ENCODE measurements at regions not wholly inside any gene's neighbourhood (a gene's known extent, or its start where the extent isn't known, plus 50 kb on each side); places are given as distances from the start of the nearest gene placed in this dataset.

GRCh38 chr4:155497306-155497705, 120.5 kb upstream of the MAP9 start:
- CTCF ChIA-PET, result no interaction called here
- intact Hi-C loops (cut with micrococcal nuclease; ENCODE audit: unreplicated experiment), result no loop called here
- POLR2A ChIA-PET (ENCODE audit: low non-redundant PET), result no interaction called here

GRCh38 chr4:155496294-155496626, 119.5 kb upstream of the MAP9 start:
- ChIA-PET CTCF (no interaction called here), POLR2A (ENCODE audit: low non-redundant PET) (no interaction called here)
- Histone ChIP-seq H3K27ac (ENCODE audit: low read depth, low read length, poor library complexity, severe bottlenecking) (no peak overlapping the region), H3K36me3 (ENCODE audit: insufficient read depth, low read length, poor library complexity, severe bottlenecking) (no peaks in the 10 kb centered on the region), H3K27me3 (replicated peaks; ENCODE audit: insufficient read depth, low read depth, low read length, poor library complexity) (peaks cover 7% of the 10 kb centered on the region), H3K4me3 (ENCODE audit: low read depth, low read length, poor library complexity, severe bottlenecking) (no peak overlapping the region), H3K4me1 (ENCODE audit: insufficient read depth, low read length, poor library complexity, severe bottlenecking) (no peaks in the 10 kb centered on the region), H3K9me3 (ENCODE audit: low read depth, low read length, poor library complexity, severe bottlenecking) (no peaks in the 10 kb centered on the region)
- intact Hi-C loops (cut with micrococcal nuclease; ENCODE audit: unreplicated experiment), result no loop called here
- DNase-seq (ENCODE audit: low spot score), result no peak
- no TSS peak for BruUV-seq (replicated peaks)
- no peak for TF ChIP-seq EZH2 (IDR thresholded peaks at IDR 0.05; ENCODE audit: borderline replicate concordance, low read depth, low read length, poor library complexity, severe bottlenecking)
- no peak for TF ChIP-seq CTCF (conservative IDR thresholded peaks at IDR 0.05; ENCODE audit: low read depth, low read length)

More at GRCh38 chr4:155497306-155497705, 120.5 kb upstream of the MAP9 start:
- H3K9me3 ChIP-seq (ENCODE audit: low read depth, low read length, poor library complexity, severe bottlenecking), result no peaks in the 10 kb centered on the region
- peaks cover 12% of the 10 kb centered on the region for H3K27me3 ChIP-seq (replicated peaks; ENCODE audit: insufficient read depth, low read depth, low read length, poor library complexity)
- TF ChIP-seq CTCF (conservative IDR thresholded peaks at IDR 0.05; ENCODE audit: low read depth, low read length) (no peak), EZH2 (IDR thresholded peaks at IDR 0.05; ENCODE audit: borderline replicate concordance, low read depth, low read length, poor library complexity, severe bottlenecking) (no peak)
- H3K36me3 ChIP-seq (ENCODE audit: insufficient read depth, low read length, poor library complexity, severe bottlenecking), result no peaks in the 10 kb centered on the region
- peak; percentile 2 for DNase-seq (ENCODE audit: low spot score)
- H3K4me1 ChIP-seq (ENCODE audit: insufficient read depth, low read length, poor library complexity, severe bottlenecking), result no peaks in the 10 kb centered on the region
- no peak overlapping the region for H3K27ac ChIP-seq (ENCODE audit: low read depth, low read length, poor library complexity, severe bottlenecking)
- no peak overlapping the region for H3K4me3 ChIP-seq (ENCODE audit: low read depth, low read length, poor library complexity, severe bottlenecking)
- BruUV-seq (replicated peaks), result no TSS peak

GRCh38 chr4:155495572-155496293, 119.0 kb upstream of the MAP9 start:
- no peak for TF ChIP-seq EZH2 (IDR thresholded peaks at IDR 0.05; ENCODE audit: borderline replicate concordance, low read depth, low read length, poor library complexity, severe bottlenecking)
- no peak for TF ChIP-seq CTCF (conservative IDR thresholded peaks at IDR 0.05; ENCODE audit: low read depth, low read length)
- H3K4me1 ChIP-seq (ENCODE audit: insufficient read depth, low read length, poor library complexity, severe bottlenecking), result no peaks in the 10 kb centered on the region
- DNase-seq (ENCODE audit: low spot score), result no peak
- H3K27ac ChIP-seq (ENCODE audit: low read depth, low read length, poor library complexity, severe bottlenecking), result no peak overlapping the region
- peaks cover 3% of the 10 kb centered on the region for H3K27me3 ChIP-seq (replicated peaks; ENCODE audit: insufficient read depth, low read depth, low read length, poor library complexity)
- no peak overlapping the region for H3K4me3 ChIP-seq (ENCODE audit: low read depth, low read length, poor library complexity, severe bottlenecking)
- intact Hi-C loops (cut with micrococcal nuclease; ENCODE audit: unreplicated experiment), result no loop called here
- H3K36me3 ChIP-seq (ENCODE audit: insufficient read depth, low read length, poor library complexity, severe bottlenecking), result no peaks in the 10 kb centered on the region
- no TSS peak for BruUV-seq (replicated peaks)
- H3K9me3 ChIP-seq (ENCODE audit: low read depth, low read length, poor library complexity, severe bottlenecking), result no peaks in the 10 kb centered on the region
- POLR2A ChIA-PET (ENCODE audit: low non-redundant PET), result no interaction called here
- CTCF ChIA-PET, result no interaction called here
